ENCODE measurements at regions not wholly inside any gene's neighbourhood (a gene's known extent, or its start where the extent isn't known, plus 50 kb on each side); places are given as distances from the start of the nearest gene placed in this dataset.

GRCh38 chr7:16060502-16060901 is 360.8 kb downstream of the CRPPA start:
- TF ChIP-seq CTCF (IDR thresholded peaks at IDR 0.05): no peak
- TF ChIP-seq POLR2AphosphoS5 (IDR thresholded peaks at IDR 0.05; ENCODE audit: insufficient read depth in 1 of 2, low read depth in 1 of 2): no peak
- no peak for TF ChIP-seq POLR2A (IDR thresholded peaks at IDR 0.05)

Measured in vagina (tissue), 2 donors.